ENCODE measurements at regions not wholly inside any gene's neighbourhood (a gene's known extent, or its start where the extent isn't known, plus 50 kb on each side); places are given as distances from the start of the nearest gene placed in this dataset.
"Not testable (repeated sequence)": the region's sequence is repeated elsewhere in the genome, so short reads cannot be mapped to it uniquely, and the experiment has no call there.

- not testable (repeated sequence) for TF ChIP-seq CTCF (conservative IDR thresholded peaks at IDR 0.05; ENCODE audit: low read length); EZH2phosphoT487 (IDR thresholded peaks at IDR 0.05; ENCODE audit: borderline replicate concordance)
Measured at GRCh38 chr20:47844568-47844906, 59.3 kb upstream of the SULF2 start.
